Stimulated activated naive CD8-positive, alpha-beta T cell treated with anti-CD3 and anti-CD28 coated beads, Interleukin-15, amount 100 ng/mL, for 72 hours (primary cell): ENCODE measurements at regions not wholly inside any gene's neighbourhood (a gene's known extent, or its start where the extent isn't known, plus 50 kb on each side); places are given as distances from the start of the nearest gene placed in this dataset.
"Not testable (repeated sequence)": the region's sequence is repeated elsewhere in the genome, so short reads cannot be mapped to it uniquely, and the experiment has no call there.

Experiments used
- ATAC-seq: fragments of 150-1000 bp; cut with Tn5 transposase; 2 replicates; pipeline ENCODE4 v1.10.0; 2021; ENCODE audit warnings: mild to moderate bottlenecking, moderate library complexity
- DNase-seq, 2 donors: peaks; one replicate each; pipeline ENCODE4 v3.0.0; 2021 to 2022
- H3K27ac Mint-ChIP-seq, 2 donors: one replicate each; pipeline ENCODE4 v1.8.0; 2022; ENCODE audit warnings: mild to moderate bottlenecking in 2 of 2, mixed read lengths in 2 of 2, moderate library complexity in 2 of 2
- H3K27me3 Mint-ChIP-seq: one replicate; pipeline ENCODE4 v1.8.0; 2022; ENCODE audit warnings: mixed read lengths
- H3K4me1 Mint-ChIP-seq: one replicate; pipeline ENCODE4 v1.8.0; 2022; ENCODE audit warnings: mild to moderate bottlenecking, mixed read lengths
- H3K4me3 Mint-ChIP-seq, 2 donors: one replicate each; pipeline ENCODE4 v1.8.0; 2022; ENCODE audit warnings: mild to moderate bottlenecking in 2 of 2, mixed read lengths in 2 of 2, moderate library complexity in 1 of 2
- H3K9me3 Mint-ChIP-seq, 2 donors: one replicate each; pipeline ENCODE4 v1.8.0; 2022; ENCODE audit warnings: mixed read lengths in 2 of 2

GRCh38 chr12:115868624-115869023 lies 408.9 kb downstream of the MED13L start:
- Mint-ChIP-seq H3K4me3 (no peak overlapping the region), H3K4me1 (no peaks in the 10 kb centered on the region), H3K9me3 (no peaks in the 10 kb centered on the region), H3K27ac (no peak overlapping the region), H3K27me3 (peaks cover 45% of the 10 kb centered on the region)
- DNase-seq: no peak
- no peak for ATAC-seq

- no peaks in the 10 kb centered on the region for H3K9me3 Mint-ChIP-seq
- H3K4me1 Mint-ChIP-seq: no peaks in the 10 kb centered on the region
- no peak overlapping the region for H3K4me3 Mint-ChIP-seq
- H3K27ac Mint-ChIP-seq: no peak overlapping the region
- ATAC-seq (no peak), DNase-seq (no peak)
- H3K27me3 Mint-ChIP-seq: peaks cover 37% of the 10 kb centered on the region
Observed at GRCh38 chr12:115867854-115868253, 409.6 kb downstream of the MED13L start.

GRCh38 chr12:115866909-115867525 lies 410.5 kb downstream of the MED13L start:
- H3K27ac Mint-ChIP-seq: no peak overlapping the region
- H3K27me3 Mint-ChIP-seq: peaks cover 29% of the 10 kb centered on the region

GRCh38 chr12:115866281-115866680 lies 411.2 kb downstream of the MED13L start:
- not testable (repeated sequence) for ATAC-seq, H3K9me3 Mint-ChIP-seq, DNase-seq, H3K27ac Mint-ChIP-seq, H3K4me3 Mint-ChIP-seq, H3K4me1 Mint-ChIP-seq
- H3K27me3 Mint-ChIP-seq: peaks cover 32% of the 10 kb centered on the region

More at GRCh38 chr12:115866909-115867525, 410.5 kb downstream of the MED13L start:
- DNase-seq (no peak), ATAC-seq (no peak)
- Mint-ChIP-seq H3K4me3 (no peak overlapping the region), H3K9me3 (no peaks in the 10 kb centered on the region), H3K4me1 (no peaks in the 10 kb centered on the region)

GRCh38 chr12:115864396-115864795 lies 413.1 kb downstream of the MED13L start:
- ATAC-seq: no peak
- no peaks in the 10 kb centered on the region for H3K9me3 Mint-ChIP-seq
- peaks cover 37% of the 10 kb centered on the region for H3K27me3 Mint-ChIP-seq
- no peak overlapping the region for H3K4me3 Mint-ChIP-seq
- H3K4me1 Mint-ChIP-seq: no peaks in the 10 kb centered on the region
- no peak overlapping the region for H3K27ac Mint-ChIP-seq
- DNase-seq: no peak

GRCh38 chr12:115860619-115861018 lies 416.9 kb downstream of the MED13L start:
- Mint-ChIP-seq H3K4me1 (no peaks in the 10 kb centered on the region), H3K9me3 (no peaks in the 10 kb centered on the region), H3K4me3 (no peak overlapping the region), H3K27ac (no peak overlapping the region), H3K27me3 (peaks cover 31% of the 10 kb centered on the region)
- DNase-seq (no peak), ATAC-seq (no peak)

GRCh38 chr12:115859231-115859630 lies 418.3 kb downstream of the MED13L start:
- ATAC-seq (no peak), DNase-seq (no peak)
- no peaks in the 10 kb centered on the region for H3K4me1 Mint-ChIP-seq
- no peak overlapping the region for H3K27ac Mint-ChIP-seq
- no peaks in the 10 kb centered on the region for H3K9me3 Mint-ChIP-seq
- H3K4me3 Mint-ChIP-seq: no peak overlapping the region
- H3K27me3 Mint-ChIP-seq: peaks cover 31% of the 10 kb centered on the region

- Mint-ChIP-seq H3K4me1 (no peaks in the 10 kb centered on the region), H3K27me3 (peaks cover 31% of the 10 kb centered on the region), H3K4me3 (no peak overlapping the region), H3K27ac (no peak overlapping the region), H3K9me3 (no peaks in the 10 kb centered on the region)
- ATAC-seq (no peak), DNase-seq (no peak)
Observed at GRCh38 chr12:115857923-115858322, 419.6 kb downstream of the MED13L start.

- DNase-seq: no peak
- H3K4me1 Mint-ChIP-seq: no peaks in the 10 kb centered on the region
- no peak overlapping the region for H3K4me3 Mint-ChIP-seq
- H3K27ac Mint-ChIP-seq: no peak overlapping the region
- H3K27me3 Mint-ChIP-seq: peaks cover 31% of the 10 kb centered on the region
- ATAC-seq: no peak
- H3K9me3 Mint-ChIP-seq: no peaks in the 10 kb centered on the region
Observed at GRCh38 chr12:115857160-115857920, 420.2 kb downstream of the MED13L start.

- Mint-ChIP-seq H3K4me1 (no peaks in the 10 kb centered on the region), H3K27me3 (no peaks in the 10 kb centered on the region), H3K9me3 (peaks cover 0 to 5% of the 10 kb centered on the region in 2 donors), H3K27ac (no peak overlapping the region), H3K4me3 (no peak overlapping the region)
- ATAC-seq: no peak
- DNase-seq: no peak
Observed at GRCh38 chr12:115852054-115852453, 425.4 kb downstream of the MED13L start.

- H3K4me1 Mint-ChIP-seq: no peaks in the 10 kb centered on the region
- no peaks in the 10 kb centered on the region for H3K27me3 Mint-ChIP-seq
- H3K27ac Mint-ChIP-seq: no peak overlapping the region
- no peak for ATAC-seq
- peaks cover 0 to 5% of the 10 kb centered on the region in 2 donors for H3K9me3 Mint-ChIP-seq
- no peak for DNase-seq
- H3K4me3 Mint-ChIP-seq: no peak overlapping the region
Observed at GRCh38 chr12:115850957-115851356, 426.5 kb downstream of the MED13L start.

- Mint-ChIP-seq H3K9me3 (peaks cover 0 to 9% of the 10 kb centered on the region in 2 donors), H3K4me3 (no peak overlapping the region), H3K4me1 (no peaks in the 10 kb centered on the region), H3K27ac (no peak overlapping the region), H3K27me3 (no peaks in the 10 kb centered on the region)
- ATAC-seq (no peak), DNase-seq (no peak)
Observed at GRCh38 chr12:115849262-115849943, 428.1 kb downstream of the MED13L start.

GRCh38 chr12:115847398-115847797 lies 430.1 kb downstream of the MED13L start:
- Mint-ChIP-seq H3K27me3 (no peaks in the 10 kb centered on the region), H3K4me3 (no peak overlapping the region), H3K27ac (no peak overlapping the region), H3K4me1 (no peaks in the 10 kb centered on the region), H3K9me3 (peaks cover 0 to 9% of the 10 kb centered on the region in 2 donors)
- DNase-seq (no peak), ATAC-seq (no peak)

- ATAC-seq (no peak), DNase-seq (no peak)
- Mint-ChIP-seq H3K4me1 (no peaks in the 10 kb centered on the region), H3K27me3 (no peaks in the 10 kb centered on the region), H3K9me3 (peaks cover 0 to 9% of the 10 kb centered on the region in 2 donors), H3K27ac (no peak overlapping the region), H3K4me3 (no peak overlapping the region)
Observed at GRCh38 chr12:115846516-115846915, 431.0 kb downstream of the MED13L start.

- no peaks in the 10 kb centered on the region for H3K27me3 Mint-ChIP-seq
- no peaks in the 10 kb centered on the region for H3K9me3 Mint-ChIP-seq
- ATAC-seq (no peak), DNase-seq (no peak)
- no peaks in the 10 kb centered on the region for H3K4me1 Mint-ChIP-seq
- H3K27ac Mint-ChIP-seq: no peak overlapping the region
- H3K4me3 Mint-ChIP-seq: no peak overlapping the region
Observed at GRCh38 chr12:115840159-115840558, 437.3 kb downstream of the MED13L start.

- no peaks in the 10 kb centered on the region for H3K4me1 Mint-ChIP-seq
Observed at GRCh38 chr12:115838952-115839351, 438.5 kb downstream of the MED13L start.

More at GRCh38 chr12:115838952-115839351, 438.5 kb downstream of the MED13L start:
- no peak overlapping the region for H3K4me3 Mint-ChIP-seq
- DNase-seq: no peak
- ATAC-seq: no peak
- H3K27ac Mint-ChIP-seq: no peak overlapping the region
- H3K27me3 Mint-ChIP-seq: no peaks in the 10 kb centered on the region
- no peaks in the 10 kb centered on the region for H3K9me3 Mint-ChIP-seq
